NCI-H1694 treated with DMSO at 0.1 percent for 48 hours (cell line): ENCODE measurements at regions not wholly inside any gene's neighbourhood (a gene's known extent, or its start where the extent isn't known, plus 50 kb on each side); places are given as distances from the start of the nearest gene placed in this dataset.
A peak's percentile ranks its signal among the peaks of the same experiment; 100 is the strongest.

Experiments used
- DNase-seq: peaks from one replicate; lab custom pipeline; 2025; lab: John Stamatoyannopoulos, UW

GRCh38 chr5:175242207-175242606 is 201.8 kb downstream of the DRD1 start:
- DNase-seq = no peak

GRCh38 chr5:175238326-175238725 is 205.7 kb downstream of the DRD1 start:
- no peak for DNase-seq

GRCh38 chr5:175236176-175236575 is 207.8 kb downstream of the DRD1 start:
- DNase-seq = no peak

- DNase-seq = peak; percentile 95
Observed at GRCh38 chr5:175235251-175235960, 208.6 kb downstream of the DRD1 start.

- DNase-seq = no peak
Observed at GRCh38 chr5:175230299-175230698, 213.7 kb downstream of the DRD1 start.

GRCh38 chr5:175226506-175226905 is 217.5 kb downstream of the DRD1 start:
- DNase-seq = peak; percentile 64

GRCh38 chr5:175223291-175223690 is 220.7 kb downstream of the DRD1 start:
- DNase-seq = peak; percentile 33

GRCh38 chr5:175222621-175223020 is 221.4 kb downstream of the DRD1 start:
- DNase-seq = no peak

- DNase-seq = no peak
Observed at GRCh38 chr5:175220549-175220948, 223.4 kb downstream of the DRD1 start.

- DNase-seq = no peak
Observed at GRCh38 chr5:175219366-175219765, 224.6 kb downstream of the DRD1 start.

GRCh38 chr5:175216991-175217390 is 227.0 kb downstream of the DRD1 start:
- no peak for DNase-seq

GRCh38 chr5:175215906-175216305 is 228.1 kb downstream of the DRD1 start:
- no peak for DNase-seq

- DNase-seq = no peak
Observed at GRCh38 chr5:175214152-175214551, 229.8 kb downstream of the DRD1 start.

- no peak for DNase-seq
Observed at GRCh38 chr5:175211956-175212756, 231.8 kb downstream of the DRD1 start.

GRCh38 chr5:175207321-175208040 is 236.5 kb downstream of the DRD1 start:
- DNase-seq = no peak

GRCh38 chr5:175206669-175207068 is 237.3 kb downstream of the DRD1 start:
- peak; percentile 4 for DNase-seq

- DNase-seq = peak; percentile 71
Observed at GRCh38 chr5:175202463-175203068, 241.4 kb downstream of the DRD1 start.

- no peak for DNase-seq
Observed at GRCh38 chr5:175201393-175201792, 242.6 kb downstream of the DRD1 start.

GRCh38 chr5:175195698-175196656 is 248.0 kb downstream of the DRD1 start:
- DNase-seq = no peak

GRCh38 chr5:175181331-175181730 is 262.7 kb downstream of the DRD1 start:
- no peak for DNase-seq

- no peak for DNase-seq
Observed at GRCh38 chr5:175170899-175171298, 273.1 kb downstream of the DRD1 start.
